ENCODE measurements at regions not wholly inside any gene's neighbourhood (a gene's known extent, or its start where the extent isn't known, plus 50 kb on each side); places are given as distances from the start of the nearest gene placed in this dataset.

GRCh38 chr6:2508071-2508470 lies 242.7 kb downstream of the MYLK4 start:
- Histone ChIP-seq H3K27me3 (ENCODE audit: control insufficient read depth, insufficient read depth, low read length) (no peaks in the 10 kb centered on the region), H3K9me3 (ENCODE audit: control insufficient read depth in 2 of 3, insufficient read depth in 1 of 3, low read length in 3 of 3) (no peaks in the 10 kb centered on the region), H3K36me3 (ENCODE audit: control insufficient read depth in 2 of 3, insufficient read depth in 3 of 3, low read length in 3 of 3) (no peaks in the 10 kb centered on the region), H3K27ac (ENCODE audit: low read depth in 2 of 2, low read length in 2 of 2) (no peak overlapping the region), H3K9ac (ENCODE audit: low read length in 3 of 3) (no peak overlapping the region), H3K4me1 (ENCODE audit: control insufficient read depth in 2 of 3, insufficient read depth in 2 of 3, low read depth in 1 of 3, low read length in 3 of 3) (no peaks in the 10 kb centered on the region), H3K4me3 (ENCODE audit: low read length in 3 of 3) (no peak overlapping the region)
- no peak for TF ChIP-seq CTCF (IDR thresholded peaks at IDR 0.05; ENCODE audit: borderline replicate concordance, extremely low read depth, insufficient read depth)
- FAIRE-seq (no peak), DNase-seq (no peak)
- intact Hi-C loops (cut with DNase I): no loop called here

- Histone ChIP-seq H3K27me3 (ENCODE audit: control insufficient read depth, insufficient read depth, low read length) (no peaks in the 10 kb centered on the region), H3K4me3 (ENCODE audit: low read length in 3 of 3) (no peak overlapping the region), H3K36me3 (ENCODE audit: control insufficient read depth in 2 of 3, insufficient read depth in 3 of 3, low read length in 3 of 3) (no peaks in the 10 kb centered on the region), H3K27ac (ENCODE audit: low read depth in 2 of 2, low read length in 2 of 2) (no peak overlapping the region), H3K9ac (ENCODE audit: low read length in 3 of 3) (no peak overlapping the region), H3K4me1 (ENCODE audit: control insufficient read depth in 2 of 3, insufficient read depth in 2 of 3, low read depth in 1 of 3, low read length in 3 of 3) (no peaks in the 10 kb centered on the region), H3K9me3 (ENCODE audit: control insufficient read depth in 2 of 3, insufficient read depth in 1 of 3, low read length in 3 of 3) (no peaks in the 10 kb centered on the region)
- intact Hi-C loops (cut with DNase I): no loop called here
- no peak for DNase-seq
- TF ChIP-seq CTCF (IDR thresholded peaks at IDR 0.05; ENCODE audit: borderline replicate concordance, extremely low read depth, insufficient read depth): no peak
- no peak for FAIRE-seq
Observed at GRCh38 chr6:2507521-2508037, 243.1 kb downstream of the MYLK4 start.

GRCh38 chr6:2507016-2507415 lies 243.7 kb downstream of the MYLK4 start:
- Histone ChIP-seq H3K4me3 (ENCODE audit: low read length in 3 of 3) (no peak overlapping the region), H3K4me1 (ENCODE audit: control insufficient read depth in 2 of 3, insufficient read depth in 2 of 3, low read depth in 1 of 3, low read length in 3 of 3) (no peaks in the 10 kb centered on the region), H3K9ac (ENCODE audit: low read length in 3 of 3) (no peak overlapping the region), H3K9me3 (ENCODE audit: control insufficient read depth in 2 of 3, insufficient read depth in 1 of 3, low read length in 3 of 3) (no peaks in the 10 kb centered on the region), H3K36me3 (ENCODE audit: control insufficient read depth in 2 of 3, insufficient read depth in 3 of 3, low read length in 3 of 3) (no peaks in the 10 kb centered on the region), H3K27ac (ENCODE audit: low read depth in 2 of 2, low read length in 2 of 2) (no peak overlapping the region), H3K27me3 (ENCODE audit: control insufficient read depth, insufficient read depth, low read length) (no peaks in the 10 kb centered on the region)
- no peak for TF ChIP-seq CTCF (IDR thresholded peaks at IDR 0.05; ENCODE audit: borderline replicate concordance, extremely low read depth, insufficient read depth)
- intact Hi-C loops (cut with DNase I): no loop called here
- DNase-seq: no peak
- no peak for FAIRE-seq

GRCh38 chr6:2505624-2506023 lies 245.1 kb downstream of the MYLK4 start:
- H3K36me3 ChIP-seq (ENCODE audit: control insufficient read depth in 2 of 3, insufficient read depth in 3 of 3, low read length in 3 of 3): no peaks in the 10 kb centered on the region
- no peak overlapping the region for H3K9ac ChIP-seq (ENCODE audit: low read length in 3 of 3)
- no peaks in the 10 kb centered on the region for H3K4me1 ChIP-seq (ENCODE audit: control insufficient read depth in 2 of 3, insufficient read depth in 2 of 3, low read depth in 1 of 3, low read length in 3 of 3)
- H3K27me3 ChIP-seq (ENCODE audit: control insufficient read depth, insufficient read depth, low read length): no peaks in the 10 kb centered on the region
- no peak overlapping the region for H3K4me3 ChIP-seq (ENCODE audit: low read length in 3 of 3)
- DNase-seq (no peak), FAIRE-seq (no peak)
- TF ChIP-seq CTCF (IDR thresholded peaks at IDR 0.05; ENCODE audit: borderline replicate concordance, extremely low read depth, insufficient read depth): no peak
- intact Hi-C loops (cut with DNase I): no loop called here
- no peaks in the 10 kb centered on the region for H3K9me3 ChIP-seq (ENCODE audit: control insufficient read depth in 2 of 3, insufficient read depth in 1 of 3, low read length in 3 of 3)
- no peak overlapping the region for H3K27ac ChIP-seq (ENCODE audit: low read depth in 2 of 2, low read length in 2 of 2)

All from kidney (tissue), 13 donors.